Cardiac septum (tissue), 1 donor: ENCODE measurements at regions not wholly inside any gene's neighbourhood (a gene's known extent, or its start where the extent isn't known, plus 50 kb on each side); places are given as distances from the start of the nearest gene placed in this dataset.
"Not testable (repeated sequence)": the region's sequence is repeated elsewhere in the genome, so short reads cannot be mapped to it uniquely, and the experiment has no call there.

Experiments used
- DNase-seq: peaks from one replicate; pipeline ENCODE4 v3.0.0-alpha.2; 2020; ENCODE audit warnings: low spot score
- intact Hi-C: fragments of 100-400 bp; cut with DNase I; formaldehyde crosslinking; loops from one replicate; pipeline ENCODE4 v1.14.0; 2022
- donor health status: DM: no; HTN: no; CAD: no.

DNA sequence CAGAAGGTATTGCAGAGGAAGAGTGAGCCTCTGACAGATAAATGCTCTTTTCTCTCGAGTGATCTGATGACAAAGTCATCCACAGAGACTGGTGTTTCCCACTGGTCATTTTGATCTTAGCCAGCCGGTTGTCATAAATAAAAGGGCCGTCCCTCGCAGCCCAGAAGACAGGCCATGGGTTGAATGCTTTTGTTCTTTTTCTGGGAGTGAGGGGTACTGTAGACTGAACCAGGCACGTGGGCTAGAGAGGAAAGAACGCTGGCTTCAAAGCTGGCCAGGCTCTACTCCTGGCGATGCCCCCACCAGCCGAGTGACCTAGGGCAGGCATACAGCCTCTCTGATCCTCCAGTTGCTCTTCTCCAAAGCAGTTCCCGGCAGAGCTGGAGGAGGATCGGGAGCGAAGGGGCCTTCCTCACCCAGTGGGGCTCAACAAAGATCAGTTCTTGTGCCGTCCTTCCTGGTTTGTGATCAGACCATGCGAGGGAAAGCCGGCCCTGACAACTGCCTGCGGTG lies 193.5 kb downstream of the INHBB start:
- DNase-seq: no peak
- intact Hi-C loops: no loop called here

- intact Hi-C loops: no loop called here
- DNase-seq: no peak
Observed at GRCh38 chr2:120539937-120540718, 194.2 kb downstream of the INHBB start.

DNA sequence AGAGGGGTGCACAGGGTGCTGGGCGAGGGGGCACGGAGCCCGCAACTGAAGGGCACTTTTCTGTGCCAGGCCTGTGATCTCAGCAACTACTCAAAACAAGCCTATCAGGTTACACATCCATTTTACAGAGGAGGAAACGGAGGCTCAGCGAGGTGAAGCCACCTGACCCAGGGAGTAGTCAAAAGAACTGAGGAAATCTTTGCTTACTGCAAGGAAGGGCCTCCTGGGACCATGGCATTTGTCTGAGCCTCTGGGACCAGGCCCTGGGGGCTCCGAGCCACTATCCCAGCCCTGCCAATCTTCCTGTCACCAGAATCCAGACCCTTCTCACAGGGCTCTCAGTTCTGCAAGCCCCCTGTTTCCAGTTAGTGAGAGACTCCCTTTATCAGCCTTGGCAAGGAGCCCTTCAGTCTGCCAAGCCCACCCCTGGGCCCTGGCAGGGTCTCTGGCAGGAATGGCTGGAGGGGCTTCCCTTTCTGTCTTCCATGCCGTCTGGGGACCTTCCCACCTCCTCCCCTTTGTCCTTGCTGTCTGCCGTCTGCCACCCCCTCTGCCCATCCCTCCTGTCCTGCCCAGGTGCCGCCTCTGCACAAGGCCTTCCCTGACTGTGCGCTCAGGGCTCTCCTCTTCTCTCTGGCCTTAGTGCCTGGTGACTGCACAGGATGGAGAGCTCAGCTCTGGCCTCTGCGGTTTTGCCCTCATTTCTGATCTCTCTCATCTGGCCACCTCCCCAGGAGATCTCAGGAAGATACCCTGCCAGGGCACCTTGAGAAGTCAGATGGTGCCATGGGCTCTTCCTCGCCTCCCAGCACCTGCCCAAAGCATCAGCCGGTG lies 194.7 kb upstream of the GLI2 start:
- no peak for DNase-seq
- intact Hi-C loops: no loop called here

DNA sequence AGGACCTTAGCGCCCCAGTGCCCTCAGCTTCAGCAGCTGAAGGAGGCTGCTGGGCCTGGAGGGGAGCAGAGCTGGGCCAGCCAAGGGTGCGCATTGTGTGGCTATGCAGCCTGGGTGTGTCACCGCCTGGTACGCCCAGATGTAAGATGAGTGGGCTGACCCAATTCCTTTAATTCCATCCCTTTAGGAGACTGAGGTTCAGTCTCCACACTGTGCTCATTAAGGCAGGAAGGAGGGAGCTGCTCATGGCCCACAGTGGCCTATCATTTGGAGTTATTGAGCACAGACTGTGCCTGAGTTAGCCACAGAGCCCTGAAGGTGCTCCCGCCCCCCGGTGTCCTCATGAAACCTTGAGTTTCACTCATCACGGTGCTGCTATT lies 194.1 kb upstream of the GLI2 start:
- intact Hi-C loops: no loop called here
- no peak for DNase-seq

DNA sequence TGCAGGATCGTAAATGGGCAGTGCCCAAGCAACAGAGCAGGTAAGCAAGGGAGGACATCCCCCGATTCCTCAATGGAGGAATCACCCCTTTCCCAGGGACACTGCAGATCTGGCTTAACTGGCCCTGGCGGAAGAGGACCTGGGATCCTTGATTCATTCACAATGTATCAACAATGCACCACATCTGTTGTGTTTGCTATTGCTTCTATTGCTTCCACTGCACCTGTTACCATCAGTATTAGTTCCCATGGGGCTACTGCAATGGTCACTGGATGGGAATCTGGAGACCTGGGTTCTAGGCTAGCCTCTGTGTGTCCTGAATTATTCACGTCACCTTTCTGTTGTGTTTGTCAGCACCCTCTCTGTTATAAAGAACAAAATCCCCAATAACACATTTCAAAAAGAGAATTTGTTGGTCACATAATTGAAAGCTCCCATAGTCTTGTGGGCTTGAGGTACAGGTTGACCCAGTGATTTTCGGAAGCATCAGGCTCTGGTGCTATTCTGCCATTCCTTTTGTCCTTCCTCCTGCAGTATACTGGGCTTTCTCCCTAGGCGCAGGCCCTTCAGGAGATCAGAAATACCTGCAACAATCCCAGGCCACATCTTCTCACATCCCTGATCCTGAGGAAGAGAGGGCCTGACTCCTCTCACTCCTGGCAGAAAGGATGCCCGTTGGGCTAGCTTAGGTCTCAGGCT lies 193.5 kb upstream of the GLI2 start:
- intact Hi-C loops: no loop called here
- no peak for DNase-seq

GRCh38 chr2:120542911-120543527 lies 192.6 kb upstream of the GLI2 start:
- intact Hi-C loops: no loop called here
- no peak for DNase-seq

DNA sequence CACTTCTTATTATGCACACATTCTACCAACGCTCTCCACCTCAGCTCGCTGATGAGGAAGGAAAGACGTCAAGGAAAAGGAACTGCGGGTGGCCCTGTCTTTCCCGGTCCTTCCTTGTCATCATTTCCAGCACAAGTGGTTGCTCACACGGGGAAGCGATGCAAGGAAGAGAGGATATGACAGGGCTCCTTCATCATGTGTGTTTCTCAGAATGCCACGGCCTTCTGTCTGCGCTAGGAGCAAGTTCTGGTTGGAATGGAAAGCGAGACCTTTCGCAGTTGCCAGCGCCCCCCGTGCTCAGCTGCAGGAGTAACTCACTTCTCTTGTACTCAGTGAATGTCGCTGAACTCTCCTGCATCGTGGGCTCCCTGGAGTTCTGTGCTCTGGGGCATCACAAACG lies 191.8 kb upstream of the GLI2 start:
- intact Hi-C loops: no loop called here
- DNase-seq: no peak

DNA sequence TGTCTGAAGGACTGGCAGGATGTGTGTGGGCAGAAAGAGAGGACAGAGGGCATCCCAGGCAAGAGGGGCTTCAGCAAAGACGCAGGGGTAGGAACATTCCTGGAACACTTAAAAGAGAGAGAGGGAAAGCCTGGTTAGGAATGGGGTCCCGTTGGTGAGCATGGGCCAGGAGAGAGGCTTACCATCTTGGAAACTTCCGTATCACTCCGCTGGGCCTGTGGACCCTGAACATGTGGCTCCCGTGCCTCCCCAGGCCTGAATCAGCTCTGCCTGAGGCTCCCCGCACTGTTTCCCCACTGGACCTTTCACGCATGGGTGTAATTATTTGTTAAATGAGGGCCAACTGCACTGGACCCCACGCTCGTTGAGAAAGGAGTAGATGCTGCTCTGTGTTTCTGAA lies 191.1 kb upstream of the GLI2 start:
- intact Hi-C loops: no loop called here
- DNase-seq: no peak

DNA sequence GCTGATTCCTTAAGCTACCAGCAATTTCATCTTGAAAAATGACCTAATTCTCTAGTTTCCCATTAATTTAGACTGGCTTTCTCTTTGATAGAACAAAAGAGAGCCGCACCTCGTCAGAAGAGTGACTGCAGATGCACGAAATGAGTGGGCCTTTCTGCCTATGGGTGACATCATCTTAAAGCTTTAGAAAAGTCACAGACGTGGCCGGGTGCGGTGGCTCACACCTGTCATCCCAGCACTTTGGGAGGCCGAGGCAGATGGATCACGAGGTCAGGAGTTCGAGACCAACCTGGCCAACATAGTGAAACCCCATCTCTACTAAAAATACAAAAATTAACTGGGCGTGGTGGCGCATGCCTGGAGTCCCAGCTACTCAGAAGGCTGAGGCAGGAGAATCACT lies 190.7 kb upstream of the GLI2 start:
- DNase-seq: not testable (repeated sequence)

DNA sequence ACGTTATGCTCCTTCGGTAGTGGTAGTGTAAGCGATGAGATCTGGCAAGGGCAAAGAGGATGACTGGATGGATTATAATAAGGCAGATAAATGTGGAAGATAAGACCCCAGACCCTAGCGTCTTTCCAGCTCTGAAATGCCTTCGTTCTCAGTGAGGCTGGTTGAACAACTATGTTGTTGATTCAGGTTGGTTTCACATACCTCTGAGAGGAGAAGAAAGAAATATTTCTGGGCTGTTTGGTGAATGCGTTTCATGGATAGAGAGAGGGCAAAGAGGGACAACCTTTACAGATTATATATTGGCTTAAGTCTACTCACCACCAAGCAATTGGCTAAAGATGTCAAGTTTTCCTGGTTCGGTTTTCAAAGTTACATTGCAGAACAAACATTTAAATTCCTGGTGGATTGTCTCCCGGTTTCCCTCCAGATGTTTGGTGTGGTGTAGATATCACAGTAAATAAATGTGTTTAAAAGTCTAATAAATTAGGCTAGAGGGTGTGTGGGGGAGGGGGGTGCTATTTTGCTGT lies 190.1 kb upstream of the GLI2 start:
- intact Hi-C loops: no loop called here
- DNase-seq: no peak

More for the DNA sequence above, 190.7 kb upstream of the GLI2 start:
- intact Hi-C loops: not testable (repeated sequence)

DNA sequence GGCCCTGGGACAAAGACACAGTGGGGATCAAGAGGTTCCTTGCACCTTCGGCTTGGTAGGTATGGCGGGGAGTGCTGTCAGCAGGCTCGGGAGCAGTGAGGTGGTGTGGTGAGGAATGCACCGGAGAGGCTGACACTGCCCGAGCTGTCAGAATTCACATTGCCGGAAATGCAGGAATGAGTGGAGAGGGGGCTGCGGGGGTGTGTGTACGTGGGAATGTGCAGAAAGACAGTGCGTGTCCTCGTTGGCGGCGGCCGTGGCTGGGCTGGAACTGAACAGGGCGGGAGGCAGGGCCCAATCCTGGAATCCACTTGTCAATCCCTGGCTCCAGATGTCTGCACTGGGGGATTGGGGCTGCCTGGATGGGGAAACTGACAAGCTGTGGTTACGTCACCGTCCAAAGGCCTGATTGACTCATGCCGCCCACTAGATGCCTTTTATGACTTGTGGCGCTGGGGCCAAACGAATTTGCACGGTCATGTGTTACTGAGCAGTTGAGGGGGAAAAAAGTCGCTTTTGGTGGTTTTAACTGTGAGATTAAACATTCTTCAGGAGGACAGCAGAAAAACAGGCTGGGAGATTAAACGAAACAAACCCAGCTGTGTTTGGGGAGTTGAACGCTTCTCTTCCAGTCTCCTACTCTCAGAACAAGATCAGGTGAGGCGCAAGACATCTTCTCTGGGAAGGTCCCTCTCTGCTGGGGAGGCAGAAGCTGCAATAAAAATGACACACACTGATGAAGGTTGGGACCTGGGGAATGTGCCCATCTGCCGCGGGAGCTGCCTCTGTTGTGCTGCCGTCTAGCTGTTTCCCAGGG lies 189.4 kb upstream of the GLI2 start:
- no peak for DNase-seq
- intact Hi-C loops: no loop called here

DNA sequence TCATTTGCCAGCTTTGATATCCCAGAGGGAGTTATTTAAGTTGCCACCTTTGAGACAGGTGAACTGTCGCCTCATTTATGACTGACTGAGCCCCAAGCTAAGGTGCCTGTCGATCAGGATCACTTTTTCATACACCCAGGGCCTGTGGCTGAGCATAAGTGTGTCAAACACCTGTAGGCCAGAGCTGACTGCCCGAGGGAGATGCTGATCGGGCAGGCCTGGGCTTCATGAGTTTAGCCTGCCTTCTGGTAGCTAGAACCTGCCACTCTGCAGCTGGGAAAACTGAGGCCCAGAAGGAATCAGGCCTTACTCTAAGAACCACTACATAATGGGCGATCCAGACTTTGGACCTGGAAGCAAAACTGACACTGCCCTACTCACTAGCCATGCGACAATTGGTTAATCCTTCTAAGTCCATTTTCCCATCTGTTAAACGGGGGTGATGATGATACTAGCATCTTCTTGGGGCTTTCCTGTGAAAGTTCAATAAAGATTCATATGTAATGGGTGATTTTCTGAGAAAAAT lies 188.7 kb upstream of the GLI2 start:
- no peak for DNase-seq
- intact Hi-C loops: no loop called here

DNA sequence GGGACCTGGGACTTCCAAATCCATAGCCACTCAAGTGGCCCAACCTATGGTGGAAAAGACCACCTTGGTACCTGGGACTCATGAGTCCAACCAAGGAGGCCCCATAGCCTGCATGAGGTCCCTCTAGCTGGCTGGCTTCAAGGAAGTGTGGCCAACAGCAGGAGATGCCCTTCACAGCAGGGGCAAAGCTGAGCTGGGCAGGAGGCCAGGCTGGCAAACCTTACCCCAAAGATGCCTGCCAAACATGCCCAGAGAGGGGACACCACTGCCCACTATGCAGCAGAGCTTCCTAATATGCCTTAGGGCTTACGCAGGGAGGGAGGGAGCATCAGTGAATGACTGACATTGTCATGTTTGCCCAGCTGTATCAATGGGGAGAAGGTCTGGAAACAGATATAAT lies 188.0 kb upstream of the GLI2 start:
- intact Hi-C loops: no loop called here
- DNase-seq: no peak

DNA sequence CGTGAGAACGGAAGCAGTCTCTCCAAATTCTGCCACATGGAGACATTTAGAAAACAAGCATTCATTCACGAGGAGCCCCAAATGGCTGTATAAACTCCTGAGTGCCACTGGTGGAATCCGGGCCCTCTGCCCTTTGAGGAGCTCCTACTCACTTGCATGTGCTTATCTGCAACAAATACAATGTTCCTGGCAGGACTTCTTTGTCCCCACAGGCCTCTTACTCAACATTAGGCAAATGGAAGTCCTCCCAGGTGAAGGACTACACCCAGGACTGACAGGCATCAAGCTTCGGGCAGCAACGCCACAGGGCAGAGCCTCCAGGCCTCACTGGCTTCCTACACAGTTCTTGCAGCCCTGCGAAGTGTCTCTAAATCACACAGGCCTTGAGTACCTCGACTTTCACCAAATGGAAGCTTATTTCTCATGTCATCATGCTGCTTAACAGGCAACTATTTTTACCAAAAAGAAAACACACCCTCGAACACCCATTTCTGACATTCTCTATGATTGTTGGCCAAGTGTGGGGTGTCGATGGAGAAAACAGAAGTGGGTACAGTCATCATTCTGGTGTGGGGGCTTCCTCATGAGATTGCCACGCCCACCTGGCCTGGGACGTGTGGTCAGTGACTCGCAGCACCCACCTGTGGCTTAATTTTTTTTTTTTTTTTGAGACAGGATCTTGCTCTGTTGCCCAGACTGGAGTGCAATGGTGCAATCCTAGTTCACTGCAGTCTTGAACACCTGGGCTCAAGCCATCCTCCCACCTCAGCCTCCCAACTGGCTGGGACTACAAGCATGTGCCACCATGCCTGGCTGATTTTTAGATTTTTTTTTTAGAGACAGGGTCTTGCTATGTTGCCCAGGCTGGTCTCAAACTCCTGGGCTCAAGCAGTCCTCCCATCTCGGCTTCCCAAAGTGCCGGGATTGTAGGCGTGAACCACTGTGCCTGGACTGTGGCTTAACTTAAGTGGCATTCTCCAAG lies 186.8 kb upstream of the GLI2 start:
- DNase-seq: no peak
- intact Hi-C loops: no loop called here

DNA sequence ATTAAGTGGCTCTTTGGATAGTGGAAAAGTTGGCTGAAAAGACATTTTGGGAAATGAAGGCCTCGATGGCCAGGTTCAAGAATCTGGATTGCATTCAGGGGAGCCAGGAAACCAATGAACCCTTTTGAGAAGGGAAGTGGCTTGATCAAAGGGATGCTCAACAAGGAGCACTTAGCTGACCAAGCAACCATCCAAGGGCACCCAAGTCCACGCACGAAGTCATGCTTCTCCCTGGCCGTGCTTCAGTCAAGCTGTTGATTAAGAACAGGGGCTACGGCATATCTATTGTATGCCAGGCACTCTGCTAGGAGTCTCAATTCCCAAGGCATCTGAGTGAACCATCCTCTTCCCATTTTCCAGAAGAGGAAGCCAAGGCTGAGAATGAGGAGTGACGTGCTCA lies 185.8 kb upstream of the GLI2 start:
- intact Hi-C loops: loop anchor here (5.0 kb wide), 1 partner anchor 133 kb away; no protein-coding TSS in a partner anchor
- no peak for DNase-seq

DNA sequence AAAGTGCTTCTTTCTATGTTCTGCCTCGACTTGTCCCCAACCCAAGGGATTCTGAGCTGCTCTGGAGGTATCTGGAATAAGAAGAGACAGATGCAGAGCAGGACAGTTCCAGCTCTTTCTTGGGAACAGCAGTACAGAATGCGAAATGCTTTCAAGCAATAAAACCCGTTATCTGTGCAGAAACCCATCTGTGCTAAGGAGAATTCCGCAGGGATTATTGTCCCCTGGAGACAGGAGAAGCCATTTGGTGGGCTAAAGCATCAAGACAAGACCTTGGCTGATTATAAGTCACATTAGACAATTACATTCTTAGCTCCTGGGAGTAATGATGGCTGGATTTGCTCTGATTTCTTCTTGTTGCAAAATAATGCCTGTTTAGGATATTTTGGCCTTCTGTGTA lies 185.4 kb upstream of the GLI2 start:
- intact Hi-C loops: loop anchor here (5.0 kb wide), 1 partner anchor 133 kb away; no protein-coding TSS in a partner anchor
- DNase-seq: no peak

GRCh38 chr2:120550893-120551446 lies 184.7 kb upstream of the GLI2 start:
- intact Hi-C loops: loop anchor here (5.0 kb wide), 1 partner anchor 134 kb away; no protein-coding TSS in a partner anchor
- DNase-seq: no peak
